WTC11 (cell line): ENCODE measurements at regions not wholly inside any gene's neighbourhood (a gene's known extent, or its start where the extent isn't known, plus 50 kb on each side); places are given as distances from the start of the nearest gene placed in this dataset.

Experiments
- ATAC-seq: fragments of 200-7000 bp; cut with Tn5 transposase; 2 replicates; pipeline ENCODE4 v1.10.0; 2021; ENCODE audit warnings: mild to moderate bottlenecking, moderate library complexity
- CTCF ChIA-PET: fragments of 300-600 bp; sonication (Branson Sonifier 250); formaldehyde crosslinking; loops from one replicate; lab custom pipeline; 2021; ENCODE audit warnings: antibody characterized with exemption; lab: Charles Lee
- POLR2A ChIA-PET: fragments of 350-600 bp; sonication (Branson Sonifier 250); formaldehyde crosslinking; loops from one replicate; lab custom pipeline; 2021; ENCODE audit warnings: antibody characterized with exemption; lab: Charles Lee
- DNase-seq: peaks from one replicate; pipeline ENCODE4 v3.0.0; 2021; ENCODE audit warnings: low spot score
- H3K27ac Mint-ChIP-seq: 2 replicates; pipeline ENCODE4 v1.8.0; 2021; ENCODE audit warnings: mixed read lengths
- H3K27me3 Mint-ChIP-seq: 2 replicates; pipeline ENCODE4 v1.8.0; 2021; ENCODE audit warnings: low read depth, mild to moderate bottlenecking, moderate library complexity, mixed read lengths
- H3K36me3 Mint-ChIP-seq: 2 replicates; pipeline ENCODE4 v1.8.0; 2021; ENCODE audit warnings: mixed read lengths
- H3K4me1 Mint-ChIP-seq: 2 replicates; pipeline ENCODE4 v1.8.0; 2022; ENCODE audit warnings: mixed read lengths
- H3K4me3 Mint-ChIP-seq: 2 replicates; pipeline ENCODE4 v1.8.0; 2021; ENCODE audit warnings: mild to moderate bottlenecking, moderate library complexity, mixed read lengths
- H3K9me3 Mint-ChIP-seq: 2 replicates; pipeline ENCODE4 v1.8.0; 2021; ENCODE audit warnings: mixed read lengths
- ATF1 ChIP-seq: sonication (generic); formaldehyde crosslinking; IDR thresholded peaks from 2 replicates; pipeline ENCODE4 v1.8.1; 2023; ENCODE audit warnings: mild to moderate bottlenecking, moderate library complexity, missing genetic modification reagents
- CREB1 ChIP-seq: sonication (generic); formaldehyde crosslinking; IDR thresholded peaks from 2 replicates; pipeline ENCODE4 v1.8.0; 2023; ENCODE audit warnings: mild to moderate bottlenecking, missing genetic modification reagents
- ELF4 ChIP-seq: sonication (generic); formaldehyde crosslinking; IDR thresholded peaks from 2 replicates; pipeline ENCODE4 v1.8.1; 2022; ENCODE audit warnings: low read depth, mild to moderate bottlenecking, moderate library complexity, missing genetic modification reagents
- FOXK1 ChIP-seq: sonication (generic); formaldehyde crosslinking; IDR thresholded peaks from 2 replicates; pipeline ENCODE4 v1.8.0; 2022; ENCODE audit warnings: mild to moderate bottlenecking, moderate library complexity, missing genetic modification reagents
- GRHL2 ChIP-seq: fragments of 250-450 bp; sonication (Bioruptor Pico); IDR thresholded peaks from 2 replicates; pipeline ENCODE4 v1.8.0; 2022; ENCODE audit warnings: mild to moderate bottlenecking, moderate library complexity; ENCODE audit not compliant: insufficient replicate concordance, severe bottlenecking
- MXD4 ChIP-seq: fragments of 250-450 bp; sonication (Bioruptor Pico); IDR thresholded peaks from 2 replicates; pipeline ENCODE4 v1.8.0; 2021; ENCODE audit warnings: mild to moderate bottlenecking, moderate library complexity, borderline replicate concordance
- NFE2L1 ChIP-seq: sonication (generic); formaldehyde crosslinking; IDR thresholded peaks from 2 replicates; pipeline ENCODE4 v1.8.1; 2023; ENCODE audit warnings: missing genetic modification reagents
- NR1H2 ChIP-seq: sonication (generic); formaldehyde crosslinking; IDR thresholded peaks from 2 replicates; pipeline ENCODE4 v1.9.0; 2021; ENCODE audit warnings: mild to moderate bottlenecking, moderate library complexity, missing genetic modification reagents
- SOX15 ChIP-seq: fragments of 250-450 bp; sonication (Bioruptor Pico); IDR thresholded peaks from 2 replicates; pipeline ENCODE4 v1.9.0; 2021; ENCODE audit warnings: mild to moderate bottlenecking
- ZNF317 ChIP-seq: sonication (generic); formaldehyde crosslinking; IDR thresholded peaks from 2 replicates; pipeline ENCODE4 v1.8.1; 2023; ENCODE audit warnings: low read depth, mild to moderate bottlenecking, moderate library complexity, missing genetic modification reagents, borderline replicate concordance
- ZNF416 ChIP-seq: fragments of 250-450 bp; sonication (Bioruptor Pico); IDR thresholded peaks from 2 replicates; pipeline ENCODE4 v1.9.0; 2021; ENCODE audit warnings: mild to moderate bottlenecking, inconsistent platforms
- ZNF423 ChIP-seq: fragments of 250-450 bp; sonication (Bioruptor Pico); IDR thresholded peaks from 2 replicates; pipeline ENCODE4 v2.1.2; 2022; ENCODE audit warnings: mild to moderate bottlenecking, moderate library complexity
- TF ChIP-seq, protein P1 (sequence below): fragments of 250-450 bp; sonication (Bioruptor Pico); IDR thresholded peaks from 2 replicates; pipeline ENCODE4 v1.9.0; 2021; ENCODE audit warnings: moderate library complexity, mild to moderate bottlenecking, inconsistent platforms, borderline replicate concordance
- TF ChIP-seq, protein P2 (sequence below): sonication (generic); formaldehyde crosslinking; IDR thresholded peaks from 2 replicates; pipeline ENCODE4 v1.8.0; 2022; ENCODE audit warnings: mild to moderate bottlenecking, missing genetic modification reagents
- TF ChIP-seq, protein P3 (sequence below): sonication (generic); formaldehyde crosslinking; IDR thresholded peaks from 2 replicates; pipeline ENCODE4 v1.8.1; 2023; ENCODE audit warnings: mild to moderate bottlenecking, missing genetic modification reagents, moderate library complexity
- TF ChIP-seq, protein P4 (sequence below): sonication (generic); formaldehyde crosslinking; IDR thresholded peaks from 2 replicates; pipeline ENCODE4 v1.8.1; 2022; ENCODE audit warnings: low read depth, missing genetic modification reagents, borderline replicate concordance
- TF ChIP-seq, protein P5 (sequence below): fragments of 250-450 bp; sonication (Bioruptor Pico); IDR thresholded peaks from 2 replicates; pipeline ENCODE4 v1.9.0; 2021; ENCODE audit warnings: mild to moderate bottlenecking, borderline replicate concordance
- TF ChIP-seq, protein P6 (sequence below): sonication (generic); formaldehyde crosslinking; IDR thresholded peaks from 2 replicates; pipeline ENCODE4 v1.8.0; 2023; ENCODE audit warnings: missing genetic modification reagents
- TF ChIP-seq, protein P7 (sequence below): fragments of 250-450 bp; sonication (Bioruptor Pico); IDR thresholded peaks from 2 replicates; pipeline ENCODE4 v2.1.2; 2022; ENCODE audit warnings: mild to moderate bottlenecking, moderate library complexity

DNA sequence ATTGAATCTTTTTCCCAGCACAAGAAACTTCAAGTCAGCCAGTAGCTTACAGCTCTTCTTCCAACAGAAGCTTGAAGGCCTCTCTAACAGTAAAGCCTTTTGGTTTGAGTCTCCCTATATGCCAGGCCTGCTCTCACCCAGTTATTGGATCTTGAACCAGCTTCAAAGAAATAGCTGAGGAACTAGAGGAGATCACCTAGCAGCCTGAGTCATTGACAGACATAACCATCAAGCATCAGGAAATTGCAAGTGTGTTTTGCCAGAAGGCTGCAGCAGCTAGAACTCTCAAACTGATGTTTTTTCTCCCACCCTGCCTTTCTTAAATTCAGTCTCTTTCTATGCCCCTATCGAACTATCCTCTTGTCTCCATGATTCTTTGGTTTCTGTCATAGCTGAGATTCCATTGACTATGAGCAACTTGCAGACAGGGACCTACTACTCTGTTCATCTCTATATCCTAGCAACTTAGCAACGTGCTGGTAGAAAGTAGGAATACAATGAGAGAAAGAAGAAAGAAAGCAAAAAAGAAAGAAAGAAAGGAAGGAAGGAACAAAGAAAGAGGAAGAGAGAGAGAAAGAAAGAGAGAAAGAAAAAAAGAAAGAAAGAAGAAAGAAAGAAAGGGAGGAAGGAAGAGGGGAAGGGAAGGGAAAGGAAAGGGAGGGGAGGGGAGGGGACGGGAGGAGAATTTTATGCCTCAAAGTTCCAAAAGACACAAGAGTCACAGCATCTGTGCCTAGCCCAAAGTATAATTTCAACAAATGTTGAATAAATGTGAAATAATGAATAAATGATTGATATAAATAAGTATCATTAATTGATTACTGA lies 60.0 kb upstream of the FGGY start (continued):
- peak; percentile 80 for TF ChIP-seq ZNF317 (CRISPR knock-in tag)
- TF ChIP-seq, protein P1, sequence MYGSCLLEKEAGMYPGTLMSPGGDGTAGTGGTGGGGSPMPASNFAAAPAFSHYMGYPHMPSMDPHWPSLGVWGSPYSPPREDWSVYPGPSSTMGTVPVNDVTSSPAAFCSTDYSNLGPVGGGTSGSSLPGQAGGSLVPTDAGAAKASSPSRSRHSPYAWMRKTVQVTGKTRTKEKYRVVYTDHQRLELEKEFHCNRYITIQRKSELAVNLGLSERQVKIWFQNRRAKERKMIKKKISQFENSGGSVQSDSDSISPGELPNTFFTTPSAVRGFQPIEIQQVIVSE (CRISPR knock-in tag) = no peak

DNA sequence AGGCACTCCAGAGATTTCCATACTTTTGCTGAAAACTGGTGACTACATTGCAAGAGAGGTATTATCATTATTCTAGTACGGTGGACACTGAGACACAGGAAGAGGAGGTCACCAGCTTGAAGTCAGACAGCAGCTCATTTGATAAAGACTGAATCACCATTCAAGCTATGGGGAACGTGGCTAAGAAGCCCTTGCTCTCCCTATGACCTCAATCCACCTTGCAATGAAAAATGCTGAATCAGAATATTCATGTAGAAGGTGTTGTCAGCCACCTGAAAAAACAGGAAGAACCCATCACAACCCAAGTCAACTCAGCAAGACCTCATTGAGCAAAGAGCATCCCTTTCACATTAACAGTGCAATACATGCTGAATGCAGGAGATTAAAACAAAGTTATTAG lies 59.0 kb upstream of the FGGY start:
- POLR2A ChIA-PET = no interaction called here
- H3K9me3 Mint-ChIP-seq = no peaks in the 10 kb centered on the region
- no peak for DNase-seq
- no peaks in the 10 kb centered on the region for H3K27me3 Mint-ChIP-seq
- 0 out of 2 replicates have a peak overlapping the region, but pooled peaks have one; percentile 4 for H3K27ac Mint-ChIP-seq
- CTCF ChIA-PET = interaction anchor here (0.8 kb wide), 1 partner anchor 453 kb away, joined by 3 read pairs; no protein-coding TSS in a partner anchor
- no peak overlapping the region for H3K4me3 Mint-ChIP-seq
- peaks cover 34% of the 10 kb centered on the region for H3K4me1 Mint-ChIP-seq
- ATAC-seq = peak; percentile 66
- no peaks in the 10 kb centered on the region for H3K36me3 Mint-ChIP-seq
- TF ChIP-seq ZNF416 (CRISPR knock-in tag) (no peak), ZNF423 (CRISPR knock-in tag) (no peak), SOX15 (CRISPR knock-in tag) (no peak), NR1H2 (CRISPR knock-in tag) (no peak), GRHL2 (CRISPR knock-in tag) (no peak), FOXK1 (CRISPR knock-in tag) (no peak), NFE2L1 (CRISPR knock-in tag) (no peak), ATF1 (CRISPR knock-in tag) (no peak), ELF4 (CRISPR knock-in tag) (no peak), CREB1 (no peak), MXD4 (CRISPR knock-in tag) (no peak)
- TF ChIP-seq, protein P1 (CRISPR knock-in tag) = no peak
- TF ChIP-seq, protein P2, sequence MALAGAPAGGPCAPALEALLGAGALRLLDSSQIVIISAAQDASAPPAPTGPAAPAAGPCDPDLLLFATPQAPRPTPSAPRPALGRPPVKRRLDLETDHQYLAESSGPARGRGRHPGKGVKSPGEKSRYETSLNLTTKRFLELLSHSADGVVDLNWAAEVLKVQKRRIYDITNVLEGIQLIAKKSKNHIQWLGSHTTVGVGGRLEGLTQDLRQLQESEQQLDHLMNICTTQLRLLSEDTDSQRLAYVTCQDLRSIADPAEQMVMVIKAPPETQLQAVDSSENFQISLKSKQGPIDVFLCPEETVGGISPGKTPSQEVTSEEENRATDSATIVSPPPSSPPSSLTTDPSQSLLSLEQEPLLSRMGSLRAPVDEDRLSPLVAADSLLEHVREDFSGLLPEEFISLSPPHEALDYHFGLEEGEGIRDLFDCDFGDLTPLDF (CRISPR knock-in tag) = no peak
- TF ChIP-seq, protein P3, sequence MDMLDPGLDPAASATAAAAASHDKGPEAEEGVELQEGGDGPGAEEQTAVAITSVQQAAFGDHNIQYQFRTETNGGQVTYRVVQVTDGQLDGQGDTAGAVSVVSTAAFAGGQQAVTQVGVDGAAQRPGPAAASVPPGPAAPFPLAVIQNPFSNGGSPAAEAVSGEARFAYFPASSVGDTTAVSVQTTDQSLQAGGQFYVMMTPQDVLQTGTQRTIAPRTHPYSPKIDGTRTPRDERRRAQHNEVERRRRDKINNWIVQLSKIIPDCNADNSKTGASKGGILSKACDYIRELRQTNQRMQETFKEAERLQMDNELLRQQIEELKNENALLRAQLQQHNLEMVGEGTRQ (CRISPR knock-in tag) = no peak
- TF ChIP-seq, protein P4, sequence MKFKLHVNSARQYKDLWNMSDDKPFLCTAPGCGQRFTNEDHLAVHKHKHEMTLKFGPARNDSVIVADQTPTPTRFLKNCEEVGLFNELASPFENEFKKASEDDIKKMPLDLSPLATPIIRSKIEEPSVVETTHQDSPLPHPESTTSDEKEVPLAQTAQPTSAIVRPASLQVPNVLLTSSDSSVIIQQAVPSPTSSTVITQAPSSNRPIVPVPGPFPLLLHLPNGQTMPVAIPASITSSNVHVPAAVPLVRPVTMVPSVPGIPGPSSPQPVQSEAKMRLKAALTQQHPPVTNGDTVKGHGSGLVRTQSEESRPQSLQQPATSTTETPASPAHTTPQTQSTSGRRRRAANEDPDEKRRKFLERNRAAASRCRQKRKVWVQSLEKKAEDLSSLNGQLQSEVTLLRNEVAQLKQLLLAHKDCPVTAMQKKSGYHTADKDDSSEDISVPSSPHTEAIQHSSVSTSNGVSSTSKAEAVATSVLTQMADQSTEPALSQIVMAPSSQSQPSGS (CRISPR knock-in tag) = no peak
- TF ChIP-seq, protein P5, sequence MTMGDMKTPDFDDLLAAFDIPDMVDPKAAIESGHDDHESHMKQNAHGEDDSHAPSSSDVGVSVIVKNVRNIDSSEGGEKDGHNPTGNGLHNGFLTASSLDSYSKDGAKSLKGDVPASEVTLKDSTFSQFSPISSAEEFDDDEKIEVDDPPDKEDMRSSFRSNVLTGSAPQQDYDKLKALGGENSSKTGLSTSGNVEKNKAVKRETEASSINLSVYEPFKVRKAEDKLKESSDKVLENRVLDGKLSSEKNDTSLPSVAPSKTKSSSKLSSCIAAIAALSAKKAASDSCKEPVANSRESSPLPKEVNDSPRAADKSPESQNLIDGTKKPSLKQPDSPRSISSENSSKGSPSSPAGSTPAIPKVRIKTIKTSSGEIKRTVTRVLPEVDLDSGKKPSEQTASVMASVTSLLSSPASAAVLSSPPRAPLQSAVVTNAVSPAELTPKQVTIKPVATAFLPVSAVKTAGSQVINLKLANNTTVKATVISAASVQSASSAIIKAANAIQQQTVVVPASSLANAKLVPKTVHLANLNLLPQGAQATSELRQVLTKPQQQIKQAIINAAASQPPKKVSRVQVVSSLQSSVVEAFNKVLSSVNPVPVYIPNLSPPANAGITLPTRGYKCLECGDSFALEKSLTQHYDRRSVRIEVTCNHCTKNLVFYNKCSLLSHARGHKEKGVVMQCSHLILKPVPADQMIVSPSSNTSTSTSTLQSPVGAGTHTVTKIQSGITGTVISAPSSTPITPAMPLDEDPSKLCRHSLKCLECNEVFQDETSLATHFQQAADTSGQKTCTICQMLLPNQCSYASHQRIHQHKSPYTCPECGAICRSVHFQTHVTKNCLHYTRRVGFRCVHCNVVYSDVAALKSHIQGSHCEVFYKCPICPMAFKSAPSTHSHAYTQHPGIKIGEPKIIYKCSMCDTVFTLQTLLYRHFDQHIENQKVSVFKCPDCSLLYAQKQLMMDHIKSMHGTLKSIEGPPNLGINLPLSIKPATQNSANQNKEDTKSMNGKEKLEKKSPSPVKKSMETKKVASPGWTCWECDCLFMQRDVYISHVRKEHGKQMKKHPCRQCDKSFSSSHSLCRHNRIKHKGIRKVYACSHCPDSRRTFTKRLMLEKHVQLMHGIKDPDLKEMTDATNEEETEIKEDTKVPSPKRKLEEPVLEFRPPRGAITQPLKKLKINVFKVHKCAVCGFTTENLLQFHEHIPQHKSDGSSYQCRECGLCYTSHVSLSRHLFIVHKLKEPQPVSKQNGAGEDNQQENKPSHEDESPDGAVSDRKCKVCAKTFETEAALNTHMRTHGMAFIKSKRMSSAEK (CRISPR knock-in tag) = no peak
- TF ChIP-seq, protein P6, sequence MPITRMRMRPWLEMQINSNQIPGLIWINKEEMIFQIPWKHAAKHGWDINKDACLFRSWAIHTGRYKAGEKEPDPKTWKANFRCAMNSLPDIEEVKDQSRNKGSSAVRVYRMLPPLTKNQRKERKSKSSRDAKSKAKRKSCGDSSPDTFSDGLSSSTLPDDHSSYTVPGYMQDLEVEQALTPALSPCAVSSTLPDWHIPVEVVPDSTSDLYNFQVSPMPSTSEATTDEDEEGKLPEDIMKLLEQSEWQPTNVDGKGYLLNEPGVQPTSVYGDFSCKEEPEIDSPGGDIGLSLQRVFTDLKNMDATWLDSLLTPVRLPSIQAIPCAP (CRISPR knock-in tag) = no peak
- TF ChIP-seq, protein P7, sequence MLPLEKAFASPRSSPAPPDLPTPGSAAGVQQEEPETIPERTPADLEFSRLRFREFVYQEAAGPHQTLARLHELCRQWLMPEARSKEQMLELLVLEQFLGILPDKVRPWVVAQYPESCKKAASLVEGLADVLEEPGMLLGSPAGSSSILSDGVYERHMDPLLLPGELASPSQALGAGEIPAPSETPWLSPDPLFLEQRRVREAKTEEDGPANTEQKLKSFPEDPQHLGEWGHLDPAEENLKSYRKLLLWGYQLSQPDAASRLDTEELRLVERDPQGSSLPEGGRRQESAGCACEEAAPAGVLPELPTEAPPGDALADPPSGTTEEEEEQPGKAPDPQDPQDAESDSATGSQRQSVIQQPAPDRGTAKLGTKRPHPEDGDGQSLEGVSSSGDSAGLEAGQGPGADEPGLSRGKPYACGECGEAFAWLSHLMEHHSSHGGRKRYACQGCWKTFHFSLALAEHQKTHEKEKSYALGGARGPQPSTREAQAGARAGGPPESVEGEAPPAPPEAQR (CRISPR knock-in tag) = no peak
